CD4-positive, alpha-beta T cell treated with Interleukin-4 for 1 hour (primary cell): ENCODE measurements at regions not wholly inside any gene's neighbourhood (a gene's known extent, or its start where the extent isn't known, plus 50 kb on each side); places are given as distances from the start of the nearest gene placed in this dataset.

Source experiments
- DNase-seq, 2 donors: peaks; one replicate each; pipeline ENCODE4 v3.0.0-alpha.2; 2020 to 2022

GRCh38 chr13:106818971-106819370 is 251.0 kb upstream of the ARGLU1 start:
- no peak for DNase-seq

GRCh38 chr13:106815545-106815944 is 247.6 kb upstream of the ARGLU1 start:
- DNase-seq: no peak

- DNase-seq: no peak
Observed at GRCh38 chr13:106814463-106814862, 246.5 kb upstream of the ARGLU1 start.

- DNase-seq: no peak
Observed at GRCh38 chr13:106810069-106810468, 242.1 kb upstream of the ARGLU1 start.

DNA sequence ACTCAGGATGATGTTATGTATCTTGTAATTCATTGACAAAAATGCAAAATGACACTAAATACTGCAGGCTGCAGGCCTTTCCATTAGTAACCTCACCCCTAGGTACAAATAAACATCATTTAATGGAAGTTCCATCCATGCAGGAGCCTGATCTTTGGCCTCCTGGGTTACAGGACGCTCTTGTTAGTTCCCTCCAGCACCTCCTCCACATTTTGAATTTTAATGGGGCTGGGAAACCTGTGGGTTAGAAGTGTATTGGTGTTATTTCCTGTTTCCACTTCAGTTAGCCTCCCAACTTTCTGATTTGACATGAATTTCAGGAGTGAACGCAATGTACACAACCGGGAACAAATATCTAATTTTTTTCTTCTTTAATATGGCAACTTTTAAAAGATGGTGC is 237.1 kb upstream of the ARGLU1 start:
- DNase-seq: no peak

DNA sequence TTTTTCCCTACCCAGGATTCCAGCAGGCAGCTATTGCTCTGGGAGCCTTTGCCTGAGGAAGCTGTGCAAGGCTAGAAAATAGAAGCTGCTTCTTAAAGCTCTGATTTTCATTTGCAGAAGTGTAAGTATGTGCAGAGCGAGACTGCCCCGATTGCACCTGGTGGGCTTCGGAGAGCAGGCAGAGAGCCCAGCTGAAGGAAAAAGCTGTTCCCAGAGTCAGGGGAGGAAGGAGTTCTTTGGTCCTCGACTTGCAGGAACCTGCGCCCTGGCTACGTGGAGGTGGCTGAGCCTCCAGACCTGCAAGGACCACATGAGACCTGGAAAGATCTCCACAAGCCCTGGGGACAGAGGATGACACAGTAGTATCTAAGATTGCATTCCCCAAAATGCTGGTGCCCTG is 235.0 kb upstream of the ARGLU1 start:
- no peak for DNase-seq

GRCh38 chr13:106799781-106800335 is 231.9 kb upstream of the ARGLU1 start:
- no peak for DNase-seq

- DNase-seq: no peak
Observed at GRCh38 chr13:106797081-106797640, 229.2 kb upstream of the ARGLU1 start.

GRCh38 chr13:106796280-106797047 is 228.5 kb upstream of the ARGLU1 start:
- DNase-seq: no peak

DNA sequence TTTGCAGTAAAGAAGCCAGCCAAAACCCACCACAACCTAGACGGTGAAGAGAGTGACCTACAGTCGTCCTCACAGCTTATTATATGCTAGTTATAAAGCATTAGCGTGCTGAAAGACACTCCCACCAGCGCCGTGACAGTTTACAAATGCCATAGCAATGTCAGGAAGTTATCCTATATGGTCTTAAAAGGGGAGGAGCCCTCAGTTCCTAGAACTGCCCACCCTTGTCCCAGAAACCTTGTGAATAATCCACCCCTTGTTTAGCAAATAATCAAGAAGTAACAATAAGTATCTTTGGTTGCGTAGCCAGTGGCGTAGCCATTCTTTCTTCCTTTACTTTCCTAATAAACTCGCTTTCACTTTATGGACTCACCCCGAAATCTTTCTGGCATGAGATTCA is 227.9 kb upstream of the ARGLU1 start:
- DNase-seq: no peak

GRCh38 chr13:106794117-106794516 is 226.2 kb upstream of the ARGLU1 start:
- DNase-seq: no peak

DNA sequence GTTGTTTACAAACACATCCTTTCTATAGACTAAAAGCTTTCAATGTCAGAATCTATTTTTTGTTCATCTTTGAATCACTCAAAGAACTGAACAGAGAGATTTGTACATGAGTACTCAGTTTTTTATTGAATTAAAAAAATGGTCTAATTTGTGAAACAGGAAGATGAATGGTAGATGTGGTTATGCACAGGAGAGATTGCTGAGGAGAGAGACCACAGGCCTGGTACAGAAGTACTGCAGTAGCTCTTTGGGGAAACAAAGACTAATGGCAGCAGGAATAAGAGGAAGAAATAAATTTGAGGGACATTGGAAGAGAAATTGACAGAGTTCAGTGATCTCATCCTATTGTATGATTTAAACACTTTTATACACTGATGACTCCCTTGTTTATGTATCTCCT is 222.0 kb upstream of the ARGLU1 start:
- DNase-seq: no peak

DNA sequence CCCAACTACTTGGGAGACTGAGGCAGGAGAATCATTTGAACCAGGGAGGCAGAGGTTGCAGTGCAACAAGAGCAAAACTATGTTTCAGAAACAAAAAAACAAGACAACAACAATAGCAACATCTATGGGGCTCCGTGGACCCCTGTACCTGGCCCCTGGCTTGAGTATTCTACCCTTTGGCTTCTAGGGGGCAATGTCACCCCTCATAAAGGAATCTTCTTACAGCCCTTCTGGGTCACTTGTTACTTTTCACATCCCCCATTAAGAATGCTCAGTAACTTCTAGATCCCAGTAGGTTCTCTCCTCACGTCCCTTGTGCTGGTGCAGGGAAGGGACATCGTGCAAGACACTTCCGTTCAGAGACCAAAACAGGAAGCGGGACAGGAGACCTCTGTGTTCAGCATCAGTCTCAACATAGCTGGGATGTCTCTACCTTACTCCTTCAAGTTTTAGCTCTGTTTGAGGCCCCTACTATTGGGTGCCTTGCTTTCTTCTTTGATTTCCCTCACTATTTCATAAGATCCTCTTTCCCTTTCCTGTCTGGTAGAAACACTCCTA is 218.1 kb upstream of the ARGLU1 start:
- DNase-seq: no peak

GRCh38 chr13:106774621-106775020 is 206.7 kb upstream of the ARGLU1 start:
- DNase-seq: no peak

DNA sequence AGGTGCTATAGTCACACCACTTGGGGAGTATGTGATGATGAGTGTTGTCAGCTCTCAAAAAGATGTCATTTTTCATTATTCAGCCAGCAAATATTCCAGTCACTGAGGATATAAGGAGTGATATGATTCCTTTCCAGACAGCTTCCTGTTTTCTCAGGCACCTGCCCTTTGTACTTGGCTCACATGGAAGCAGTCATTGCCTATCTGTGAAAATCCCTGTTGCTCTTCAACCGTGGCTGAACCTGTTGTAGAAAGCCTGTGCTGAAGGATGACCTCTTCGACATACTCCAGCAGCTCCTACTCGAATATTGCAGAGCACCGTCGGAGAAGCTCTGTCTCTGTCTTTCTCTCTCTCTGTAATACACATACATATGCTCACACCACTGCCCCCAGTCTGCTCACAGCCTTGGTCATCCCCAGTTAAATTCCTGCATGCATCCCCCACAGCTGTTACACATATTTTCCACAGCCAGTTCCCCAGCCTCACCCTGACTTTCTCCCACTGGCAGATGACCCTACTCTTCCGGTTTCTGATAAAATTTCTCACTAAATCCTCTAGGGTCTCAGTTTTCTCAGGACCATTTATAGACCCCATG is 204.2 kb upstream of the ARGLU1 start:
- DNase-seq: no peak

DNA sequence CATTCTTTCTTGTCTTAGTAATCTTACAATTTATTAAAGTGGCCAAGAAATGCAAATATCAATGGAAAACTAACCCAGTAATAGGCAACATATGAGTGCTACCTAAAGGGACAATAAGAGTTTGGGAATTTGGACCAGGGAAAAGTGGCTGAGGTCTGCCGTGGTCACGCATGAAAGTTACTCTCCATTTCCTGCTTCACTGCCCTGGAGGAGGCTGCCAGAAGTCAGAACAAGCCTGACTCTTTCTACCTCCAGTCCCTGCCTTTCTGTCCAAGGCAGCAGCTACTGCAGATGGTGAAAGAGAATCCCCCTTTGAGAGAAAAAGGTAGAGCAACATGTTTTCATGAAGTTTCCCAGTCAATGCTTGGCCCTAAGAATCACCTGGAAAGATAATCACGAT is 201.1 kb upstream of the ARGLU1 start:
- DNase-seq: no peak

- no peak for DNase-seq
Observed at GRCh38 chr13:106762708-106763107, 194.8 kb upstream of the ARGLU1 start.

DNA sequence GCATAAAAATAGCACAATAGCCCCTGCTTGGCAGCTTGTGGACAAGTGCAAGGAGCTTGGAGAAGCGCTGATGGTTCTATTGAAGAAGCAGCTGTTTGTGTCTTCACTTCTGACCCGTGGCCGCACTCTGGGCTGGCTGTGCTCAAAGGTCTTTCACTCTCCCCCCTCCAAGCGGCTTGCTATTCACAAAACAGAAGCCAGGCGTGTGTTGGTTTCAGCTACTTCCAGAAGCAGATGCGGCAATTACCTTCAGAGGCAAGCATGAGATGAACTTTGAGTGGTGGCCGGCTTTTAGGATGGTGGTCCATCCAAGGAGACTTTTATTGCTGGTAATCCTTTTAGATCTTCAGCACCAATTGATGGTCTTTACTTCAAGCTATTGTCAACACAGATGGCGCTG is 188.5 kb upstream of the ARGLU1 start:
- DNase-seq: no peak

DNA sequence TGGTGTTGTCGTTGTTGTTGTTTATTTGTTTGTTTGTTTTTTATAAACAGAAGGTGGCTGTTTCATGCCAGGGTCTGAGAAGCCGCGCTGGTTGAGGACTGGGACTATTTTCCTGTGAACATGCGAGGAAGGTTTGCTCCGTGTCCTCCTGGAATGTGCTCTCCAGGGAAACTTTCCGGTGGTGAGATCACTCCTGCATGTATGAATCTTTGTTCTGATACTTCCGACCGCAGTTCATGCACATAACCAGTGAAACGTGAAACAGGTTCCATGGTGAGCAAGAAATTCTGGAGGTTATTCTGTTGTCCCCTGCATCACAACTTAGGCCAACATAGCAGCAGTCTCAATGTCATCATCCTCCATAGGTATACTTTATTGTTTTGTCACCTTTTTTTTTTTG is 187.6 kb upstream of the ARGLU1 start:
- no peak for DNase-seq

DNA sequence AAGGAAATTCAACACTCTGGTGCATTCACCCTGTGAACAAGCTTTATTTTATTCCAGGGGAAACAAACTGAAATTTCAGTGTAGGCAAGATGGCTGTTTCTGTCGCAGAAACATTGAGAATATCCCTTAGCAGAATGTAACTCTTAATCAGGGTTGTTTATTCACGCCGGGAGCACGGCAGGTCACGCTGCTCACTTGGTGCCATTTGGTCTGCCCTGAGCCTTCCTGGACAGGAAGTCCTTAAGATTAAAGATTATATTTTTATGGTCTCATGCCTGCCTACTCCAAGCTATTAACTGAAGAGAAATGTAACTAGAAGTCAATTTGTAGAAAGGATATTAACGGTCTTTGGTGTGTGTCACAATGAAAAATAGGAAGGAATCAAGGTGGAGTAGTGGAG is 185.3 kb upstream of the ARGLU1 start:
- no peak for DNase-seq

GRCh38 chr13:106752584-106753170 is 184.7 kb upstream of the ARGLU1 start:
- DNase-seq: no peak

DNA sequence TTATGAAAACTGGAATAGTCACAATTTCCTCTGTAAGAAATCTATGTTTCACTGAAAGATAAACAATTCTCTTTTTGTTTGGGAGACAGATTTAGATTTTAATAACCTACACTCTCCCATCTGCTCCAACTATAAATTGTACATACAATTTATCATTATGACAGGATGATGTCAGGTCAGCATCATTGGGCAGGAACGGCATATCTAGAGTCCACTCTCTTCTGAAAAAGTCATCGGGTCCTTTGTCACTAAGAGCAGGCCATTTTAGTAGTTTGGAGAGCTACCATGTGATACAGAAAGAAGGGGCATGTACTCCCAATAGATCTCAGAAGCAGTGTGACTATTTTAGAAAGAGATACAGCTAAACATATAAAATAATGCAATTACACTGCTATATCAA is 180.8 kb upstream of the ARGLU1 start:
- DNase-seq: no peak

DNA sequence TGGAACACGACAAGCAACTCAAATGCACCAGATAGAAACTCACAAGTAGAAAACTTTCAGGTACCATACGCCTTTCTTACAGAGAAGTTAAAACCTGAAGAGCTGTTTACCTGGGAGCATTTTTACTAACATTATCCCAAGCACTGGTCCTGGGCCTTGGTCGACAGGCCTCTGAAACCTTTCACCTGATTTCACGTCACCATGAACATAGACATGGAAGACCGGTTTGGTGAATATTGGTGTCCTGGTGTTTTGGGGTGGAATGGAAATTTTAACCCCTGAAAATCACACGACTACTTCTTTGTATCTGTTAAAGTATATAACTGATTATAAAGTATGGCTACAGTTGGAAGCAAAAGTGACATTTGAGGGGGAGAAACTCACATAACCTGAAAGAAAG is 176.6 kb upstream of the ARGLU1 start:
- no peak for DNase-seq
